ENCODE measurements at regions not wholly inside any gene's neighbourhood (a gene's known extent, or its start where the extent isn't known, plus 50 kb on each side); places are given as distances from the start of the nearest gene placed in this dataset.
A peak's percentile ranks its signal among the peaks of the same experiment; 100 is the strongest.
"Not testable (repeated sequence)": the region's sequence is repeated elsewhere in the genome, so short reads cannot be mapped to it uniquely, and the experiment has no call there.

- CTCF ChIA-PET = no interaction called here
- TF ChIP-seq LEF1 (IDR thresholded peaks at IDR 0.05; ENCODE audit: borderline replicate concordance) = no peak
- no peak for TF ChIP-seq HDGF (IDR thresholded peaks at IDR 0.05; ENCODE audit: borderline replicate concordance)
- TF ChIP-seq CTBP1 (IDR thresholded peaks at IDR 0.05; ENCODE audit: borderline replicate concordance) = no peak
- TF ChIP-seq BHLHE40 (IDR thresholded peaks at IDR 0.05; ENCODE audit: borderline replicate concordance) = no peak
- no peak for TF ChIP-seq FOXM1 (IDR thresholded peaks at IDR 0.05; ENCODE audit: borderline replicate concordance)
- no peak for TF ChIP-seq NFRKB (IDR thresholded peaks at IDR 0.05)
- no peak for TF ChIP-seq L3MBTL2 (conservative IDR thresholded peaks at IDR 0.05)
- TF ChIP-seq ARNT (IDR thresholded peaks at IDR 0.05) = no peak
- no peak for TF ChIP-seq PKNOX1 (IDR thresholded peaks at IDR 0.05)
- no peak for TF ChIP-seq FOXA1 (IDR thresholded peaks at IDR 0.05)
- no peak for TF ChIP-seq ZNF384 (IDR thresholded peaks at IDR 0.05)
- TF ChIP-seq SP1 (IDR thresholded peaks at IDR 0.05) = no peak
- TF ChIP-seq ELF4 (IDR thresholded peaks at IDR 0.05) = no peak
- no peak for TF ChIP-seq FOXK2 (IDR thresholded peaks at IDR 0.05)
- DNase-seq (ENCODE audit: extremely low spot score) = no peak
- POLR2A ChIA-PET = interaction anchor here (1.1 kb wide), 1 partner anchor 32 kb away, joined by 3 read pairs; no protein-coding TSS in a partner anchor
Observed at GRCh38 chr1:116850436-116850835, 59.3 kb upstream of the PTGFRN start.

- POLR2A ChIA-PET = not testable (repeated sequence)
Observed at GRCh38 chr1:116851189-116851588, 58.5 kb upstream of the PTGFRN start.

GRCh38 chr1:116851846-116852245 is 57.9 kb upstream of the PTGFRN start:
- no peak for DNase-seq (ENCODE audit: extremely low spot score)
- TF ChIP-seq FOXM1 (IDR thresholded peaks at IDR 0.05; ENCODE audit: borderline replicate concordance) (no peak), TARDBP (IDR thresholded peaks at IDR 0.05) (no peak), FOXK2 (IDR thresholded peaks at IDR 0.05) (no peak), L3MBTL2 (conservative IDR thresholded peaks at IDR 0.05) (no peak), LEF1 (IDR thresholded peaks at IDR 0.05; ENCODE audit: borderline replicate concordance) (no peak), ZNF384 (IDR thresholded peaks at IDR 0.05) (no peak), ARNT (IDR thresholded peaks at IDR 0.05) (no peak)
- POLR2A ChIA-PET = no interaction called here
- CTCF ChIA-PET = interaction anchor here (0.6 kb wide), 1 partner anchor 9 kb away, joined by 3 read pairs; no protein-coding TSS in a partner anchor

More at GRCh38 chr1:116851189-116851588, 58.5 kb upstream of the PTGFRN start:
- DNase-seq (ENCODE audit: extremely low spot score); CTCF ChIA-PET: not testable (repeated sequence)

GRCh38 chr1:116852367-116852766 is 57.3 kb upstream of the PTGFRN start:
- ChIA-PET CTCF (interaction anchor here (0.6 kb wide), 1 partner anchor 10 kb away, joined by 3 read pairs; no protein-coding TSS in a partner anchor), POLR2A (interaction anchor here (0.5 kb wide), 1 partner anchor 19 kb away, joined by 3 read pairs; no protein-coding TSS in a partner anchor)
- DNase-seq (ENCODE audit: extremely low spot score) = no peak
- TF ChIP-seq FOXA1 (IDR thresholded peaks at IDR 0.05) (no peak), L3MBTL2 (conservative IDR thresholded peaks at IDR 0.05) (no peak), CTBP1 (IDR thresholded peaks at IDR 0.05; ENCODE audit: borderline replicate concordance) (no peak), TARDBP (IDR thresholded peaks at IDR 0.05) (no peak), LEF1 (IDR thresholded peaks at IDR 0.05; ENCODE audit: borderline replicate concordance) (no peak), ARNT (IDR thresholded peaks at IDR 0.05) (no peak), ZNF384 (IDR thresholded peaks at IDR 0.05) (no peak), SP1 (IDR thresholded peaks at IDR 0.05) (no peak), PKNOX1 (IDR thresholded peaks at IDR 0.05) (no peak), FOXK2 (IDR thresholded peaks at IDR 0.05) (no peak), ELF4 (IDR thresholded peaks at IDR 0.05) (no peak), NFRKB (IDR thresholded peaks at IDR 0.05) (no peak), HDGF (IDR thresholded peaks at IDR 0.05; ENCODE audit: borderline replicate concordance) (no peak), SUZ12 (IDR thresholded peaks at IDR 0.05) (no peak)

- TF ChIP-seq L3MBTL2 (conservative IDR thresholded peaks at IDR 0.05) (peak; percentile 56; the same call in 1 of the 2 replicates), FOXM1 (IDR thresholded peaks at IDR 0.05; ENCODE audit: borderline replicate concordance) (no peak)
- POLR2A ChIA-PET = interaction anchor here (0.5 to 1.3 kb wide), 6 partner anchors 18 to 207 kb away, joined by 3 to 11 read pairs (median 4); partner anchors contain the start of gene TTF2
- DNase-seq (ENCODE audit: extremely low spot score) = peak; percentile 37
- CTCF ChIA-PET = interaction anchor here (1.2 kb wide), 1 partner anchor 10 kb away, joined by 4 read pairs; no protein-coding TSS in a partner anchor
Observed at GRCh38 chr1:116852910-116853309, 56.8 kb upstream of the PTGFRN start.

GRCh38 chr1:116853680-116854402 is 55.9 kb upstream of the PTGFRN start:
- ChIA-PET POLR2A (interaction anchor here (0.8 to 1.3 kb wide), 9 partner anchors 12 to 206 kb away, joined by 3 to 11 read pairs (median 4); partner anchors contain the start of gene TTF2), CTCF (interaction anchor here (0.7 to 1.2 kb wide), 4 partner anchors 11 to 821 kb away, joined by 3 to 4 read pairs (median 4); no protein-coding TSS in a partner anchor)
- peak; percentile 71 for DNase-seq (ENCODE audit: extremely low spot score)
- TF ChIP-seq PKNOX1 (IDR thresholded peaks at IDR 0.05) = peak; percentile 94
- TF ChIP-seq CTBP1 (IDR thresholded peaks at IDR 0.05; ENCODE audit: borderline replicate concordance) = peak; percentile 63; the same call in 1 of the 2 replicates
- TF ChIP-seq FOXA1 (IDR thresholded peaks at IDR 0.05) = peak; percentile 78
- 0 out of 2 replicates have a peak, but pooled peaks have one; percentile 63 for TF ChIP-seq FOXK2 (IDR thresholded peaks at IDR 0.05)
- no peak for TF ChIP-seq BHLHE40 (IDR thresholded peaks at IDR 0.05; ENCODE audit: borderline replicate concordance)
- peak; percentile 23; the same call in 1 of the 2 replicates for TF ChIP-seq ZNF384 (IDR thresholded peaks at IDR 0.05)
- TF ChIP-seq L3MBTL2 (conservative IDR thresholded peaks at IDR 0.05) = no peak

Data from HEK293T (cell line).